GM20431 (cell line): ENCODE measurements at regions not wholly inside any gene's neighbourhood (a gene's known extent, or its start where the extent isn't known, plus 50 kb on each side); places are given as distances from the start of the nearest gene placed in this dataset.

Experiments used
- in situ Hi-C: fragments of 300-500 bp; cut with MseI, MboI; formaldehyde crosslinking; loops from one replicate; pipeline ENCODE4 v1.15.0; 2020; ENCODE audit warnings: low sequenced_read_pairs; ENCODE audit not compliant: unreplicated experiment

- in situ Hi-C loops, result loop anchor here (25.0 kb wide), 1 partner anchor 170 kb away; no protein-coding TSS in a partner anchor
Measured at GRCh38 chr10:55091691-55092328, 290.8 kb upstream of the PCDH15 start.

GRCh38 chr10:55078121-55078520 is 277.1 kb upstream of the PCDH15 start:
- in situ Hi-C loops, result loop anchor here (25.0 kb wide), 1 partner anchor 184 kb away; no protein-coding TSS in a partner anchor

- in situ Hi-C loops, result no loop called here
Measured at GRCh38 chr10:55065185-55065584, 264.2 kb upstream of the PCDH15 start.

- in situ Hi-C loops, result no loop called here
Measured at GRCh38 chr10:55063811-55064210, 262.8 kb upstream of the PCDH15 start.

- in situ Hi-C loops, result no loop called here
Measured at GRCh38 chr10:55062349-55062748, 261.3 kb upstream of the PCDH15 start.

GRCh38 chr10:55058800-55059199 is 257.8 kb upstream of the PCDH15 start:
- in situ Hi-C loops, result no loop called here

GRCh38 chr10:55051515-55051914 is 250.5 kb upstream of the PCDH15 start:
- in situ Hi-C loops, result no loop called here

- in situ Hi-C loops, result no loop called here
Measured at GRCh38 chr10:55048830-55049498, 247.9 kb upstream of the PCDH15 start.

- in situ Hi-C loops, result no loop called here
Measured at GRCh38 chr10:55043540-55043939, 242.5 kb upstream of the PCDH15 start.

GRCh38 chr10:55033061-55033460 is 232.0 kb upstream of the PCDH15 start:
- in situ Hi-C loops, result no loop called here

GRCh38 chr10:55024713-55025112 is 223.7 kb upstream of the PCDH15 start:
- in situ Hi-C loops, result no loop called here

GRCh38 chr10:55019439-55019838 is 218.4 kb upstream of the PCDH15 start:
- in situ Hi-C loops, result no loop called here

GRCh38 chr10:55013318-55013717 is 212.3 kb upstream of the PCDH15 start:
- in situ Hi-C loops, result no loop called here

- in situ Hi-C loops, result no loop called here
Measured at GRCh38 chr10:55002420-55002819, 201.4 kb upstream of the PCDH15 start.

- in situ Hi-C loops, result no loop called here
Measured at GRCh38 chr10:55001422-55001821, 200.4 kb upstream of the PCDH15 start.

GRCh38 chr10:54993148-54993547 is 192.1 kb upstream of the PCDH15 start:
- in situ Hi-C loops, result no loop called here

- in situ Hi-C loops, result no loop called here
Measured at GRCh38 chr10:54985732-54986131, 184.7 kb upstream of the PCDH15 start.

- in situ Hi-C loops, result no loop called here
Measured at GRCh38 chr10:54983255-54983654, 182.2 kb upstream of the PCDH15 start.

- in situ Hi-C loops, result no loop called here
Measured at GRCh38 chr10:54962134-54962900, 161.3 kb upstream of the PCDH15 start.

GRCh38 chr10:54961040-54961439 is 160.0 kb upstream of the PCDH15 start:
- in situ Hi-C loops, result no loop called here

GRCh38 chr10:54958844-54959243 is 157.8 kb upstream of the PCDH15 start:
- in situ Hi-C loops, result no loop called here
